HG02938 (cell line): ENCODE measurements at regions not wholly inside any gene's neighbourhood (a gene's known extent, or its start where the extent isn't known, plus 50 kb on each side); places are given as distances from the start of the nearest gene placed in this dataset.

ENCODE experiments used
- ATAC-seq: cut with Tn5 transposase; IDR thresholded peaks from one replicate; pipeline ENCODE4 v1.9.1; 2021; ENCODE audit warnings: mild to moderate bottlenecking, moderate library complexity; ENCODE audit not compliant: unreplicated experiment

DNA sequence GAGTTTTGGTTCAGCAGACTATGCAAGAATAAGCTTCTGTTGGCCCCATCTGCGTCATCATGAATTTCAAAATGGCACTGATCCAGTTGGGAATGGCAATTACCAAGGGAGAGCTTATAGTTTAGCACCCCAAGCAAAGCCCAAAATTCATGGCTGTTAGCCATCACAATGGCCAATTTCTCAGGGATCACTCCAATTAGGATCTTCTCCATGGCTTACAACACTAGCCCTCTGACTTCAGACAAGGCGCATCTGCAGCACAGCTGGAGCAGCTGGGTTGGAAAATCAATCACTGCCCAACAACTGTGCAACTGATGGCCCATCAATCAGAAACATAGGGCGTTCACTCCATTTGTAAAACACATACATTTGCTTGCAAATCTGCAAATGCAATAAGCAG lies 273.6 kb downstream of the SRBD1 start:
- no peak for ATAC-seq

- ATAC-seq: no peak
Observed at GRCh38 chr2:45334205-45334604, 276.9 kb downstream of the SRBD1 start.

- ATAC-seq: no peak
Observed at GRCh38 chr2:45332567-45332966, 278.5 kb downstream of the SRBD1 start.

DNA sequence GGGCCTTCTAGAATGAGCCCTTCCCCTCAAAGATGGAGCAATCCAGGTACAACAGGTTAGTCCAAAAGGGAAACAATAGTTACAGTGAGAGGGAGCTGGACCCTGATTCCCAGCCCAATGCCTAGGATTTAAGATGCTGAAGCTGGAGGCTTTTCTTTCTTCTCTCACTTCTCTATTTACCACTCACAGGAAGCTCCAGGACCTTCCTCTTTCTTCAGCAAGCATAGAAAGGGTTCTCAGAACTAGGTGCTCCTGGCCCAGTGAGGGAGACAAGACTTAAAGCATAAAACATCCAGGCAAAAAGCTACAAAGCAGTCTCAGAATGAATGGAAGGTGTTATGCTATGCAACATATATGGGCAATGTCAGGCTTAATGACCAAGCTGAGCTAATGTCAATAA lies 279.0 kb downstream of the SRBD1 start:
- no peak for ATAC-seq

GRCh38 chr2:45331410-45331786 lies 279.7 kb downstream of the SRBD1 start:
- no peak for ATAC-seq

GRCh38 chr2:45330637-45331409 lies 280.2 kb downstream of the SRBD1 start:
- ATAC-seq: no peak

- ATAC-seq: no peak
Observed at GRCh38 chr2:45330108-45330507, 281.0 kb downstream of the SRBD1 start.

GRCh38 chr2:45329045-45329677 lies 281.9 kb downstream of the SRBD1 start:
- ATAC-seq: no peak

GRCh38 chr2:45328264-45328870 lies 282.7 kb downstream of the SRBD1 start:
- ATAC-seq: no peak

DNA sequence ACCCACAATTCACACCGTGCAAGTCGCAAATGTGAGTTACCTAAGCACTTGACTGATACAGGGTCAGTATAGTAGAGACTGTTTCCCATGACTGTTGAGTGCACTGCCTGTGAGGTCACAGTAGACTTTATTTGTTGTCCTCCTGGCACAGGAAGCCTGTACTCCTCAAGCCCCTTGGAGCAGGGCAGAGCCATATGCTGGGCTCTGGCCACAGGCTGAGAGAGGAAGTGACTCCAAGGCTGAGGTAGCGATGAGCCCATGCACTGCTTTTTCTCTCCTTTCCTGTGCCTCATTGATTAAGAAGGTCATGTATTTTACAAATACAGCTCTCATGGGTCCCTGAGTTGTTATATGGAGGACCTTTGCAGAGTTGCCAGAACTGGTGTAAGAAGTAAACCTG lies 287.7 kb downstream of the SRBD1 start:
- ATAC-seq: no peak

DNA sequence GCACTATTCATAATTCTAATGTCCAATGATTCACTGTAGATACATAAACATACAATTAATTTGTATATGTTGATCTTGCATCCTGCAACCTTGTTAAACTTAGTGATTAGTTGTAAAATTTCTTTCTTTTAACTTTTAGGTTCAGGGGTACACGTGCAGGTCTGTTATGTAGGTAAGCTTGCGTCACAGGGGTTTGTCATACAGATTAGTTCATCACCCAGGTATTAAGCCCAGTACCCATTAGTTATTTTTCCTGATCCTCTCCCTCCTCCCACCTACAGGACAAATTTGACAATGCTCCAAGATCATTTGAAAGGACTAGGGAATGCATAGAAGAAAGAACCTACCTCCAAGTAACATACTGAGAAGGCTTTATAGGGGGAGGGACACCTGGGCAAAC lies 290.1 kb downstream of the SRBD1 start:
- no peak for ATAC-seq

- ATAC-seq: no peak
Observed at GRCh38 chr2:45319683-45320455, 291.2 kb downstream of the SRBD1 start.

- ATAC-seq: no peak
Observed at GRCh38 chr2:45318686-45319085, 292.4 kb downstream of the SRBD1 start.

DNA sequence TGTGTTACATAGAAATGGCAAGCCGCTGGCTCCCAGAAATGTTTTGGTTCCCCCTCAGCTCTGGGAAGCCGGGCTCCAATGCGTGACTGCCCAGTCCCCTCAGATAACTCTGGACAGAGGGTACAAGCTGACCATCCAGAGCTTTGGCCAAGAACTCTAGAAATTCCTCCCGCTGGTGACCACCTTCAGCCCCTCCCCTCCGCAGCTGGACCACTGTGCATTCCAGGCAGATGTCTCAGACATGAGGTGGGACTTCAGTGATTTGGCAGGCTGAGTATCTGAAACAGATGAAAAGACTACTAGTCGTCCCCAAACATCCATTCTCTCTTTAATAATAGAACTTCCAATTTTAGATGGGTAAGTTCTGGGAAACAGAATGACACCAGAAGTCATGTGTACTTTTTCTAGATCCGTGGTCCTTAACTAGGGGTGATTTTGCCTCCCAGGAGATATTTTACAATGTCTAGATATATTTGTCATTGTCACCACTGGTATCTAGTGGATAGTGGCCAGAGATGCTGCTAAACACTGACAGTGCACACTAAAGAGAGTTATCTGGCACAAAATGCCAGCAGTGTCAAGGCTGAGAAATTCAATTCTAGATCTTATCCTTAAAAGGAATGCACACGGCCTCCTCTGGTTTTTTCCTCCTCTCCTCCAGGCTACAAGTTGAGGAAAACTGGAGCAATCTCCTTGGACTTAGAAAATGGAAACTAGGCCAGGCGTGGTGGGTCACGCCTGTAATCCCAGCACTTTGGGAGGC lies 294.3 kb downstream of the SRBD1 start:
- ATAC-seq: no peak

- no peak for ATAC-seq
Observed at GRCh38 chr2:45315861-45316260, 295.2 kb downstream of the SRBD1 start.

GRCh38 chr2:45312275-45312674 lies 298.8 kb downstream of the SRBD1 start:
- ATAC-seq: no peak

DNA sequence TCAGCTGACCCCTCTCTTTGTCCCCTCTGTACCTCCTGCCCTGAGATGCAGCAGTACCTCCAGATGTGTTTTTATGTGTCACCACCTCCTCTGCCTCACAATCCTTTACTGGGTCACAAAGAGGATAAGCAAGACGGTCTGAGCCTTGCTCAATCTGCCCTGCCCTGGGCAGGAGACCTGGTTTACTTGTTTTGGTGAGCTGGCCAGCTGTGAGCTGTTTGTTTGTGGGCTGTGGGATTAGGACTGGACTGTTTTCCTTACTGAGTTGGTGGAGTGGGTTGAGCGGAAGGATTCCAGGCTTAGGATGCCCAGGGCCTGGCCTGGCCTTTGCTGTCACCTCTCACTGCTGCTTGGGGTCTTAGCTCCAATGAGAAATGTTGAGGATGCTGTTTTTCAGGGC lies 299.5 kb downstream of the SRBD1 start:
- ATAC-seq: no peak

GRCh38 chr2:45307147-45307546 lies 297.9 kb upstream of the SIX2 start:
- no peak for ATAC-seq

GRCh38 chr2:45305599-45305998 lies 296.3 kb upstream of the SIX2 start:
- ATAC-seq: no peak

GRCh38 chr2:45303417-45304202 lies 294.4 kb upstream of the SIX2 start:
- no peak for ATAC-seq
